ENCODE measurements at regions not wholly inside any gene's neighbourhood (a gene's known extent, or its start where the extent isn't known, plus 50 kb on each side); places are given as distances from the start of the nearest gene placed in this dataset.

GRCh38 chr13:22399801-22400420 is 729.0 kb downstream of the FGF9 start:
- H3K27me3 ChIP-seq (ENCODE audit: control insufficient read depth in 2 of 2, insufficient read depth in 2 of 2, low read length in 2 of 2), result no peaks in the 10 kb centered on the region
- no peak overlapping the region for H3K9ac ChIP-seq (ENCODE audit: low read depth in 1 of 2, low read length in 2 of 2)
- no peaks in the 10 kb centered on the region for H3K9me3 ChIP-seq (ENCODE audit: control insufficient read depth in 2 of 2, low read length in 2 of 2)
- H3K4me3 ChIP-seq (ENCODE audit: low read length in 2 of 2), result no peak overlapping the region
- no peaks in the 10 kb centered on the region for H3K36me3 ChIP-seq (ENCODE audit: control insufficient read depth in 2 of 2, insufficient read depth in 2 of 2, low read length in 2 of 2)
- H3K27ac ChIP-seq (ENCODE audit: low read depth in 2 of 2, low read length in 2 of 2), result no peak overlapping the region
- no peaks in the 10 kb centered on the region for H3K4me1 ChIP-seq (ENCODE audit: control insufficient read depth in 2 of 2, insufficient read depth in 2 of 2, low read length in 2 of 2)

DNA sequence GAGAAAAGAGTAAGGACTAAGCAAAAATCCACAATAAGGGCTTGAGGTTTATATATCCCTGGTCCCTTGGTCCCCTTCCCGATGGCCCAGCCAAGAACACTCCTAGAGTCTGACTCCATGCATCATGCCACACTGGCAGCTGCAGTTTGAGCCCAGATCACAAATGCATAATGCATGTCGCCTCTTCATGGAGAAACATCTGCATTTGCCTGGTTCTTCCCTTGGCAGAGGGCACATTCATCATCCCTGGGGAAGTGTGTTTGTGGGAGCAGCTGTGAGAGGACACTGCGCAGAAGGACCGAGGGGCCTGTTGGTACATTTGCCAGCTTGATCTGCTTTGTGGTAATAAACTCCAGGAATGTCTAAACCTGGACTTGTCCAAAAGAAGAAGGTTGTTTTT is 731.8 kb downstream of the FGF9 start:
- Histone ChIP-seq H3K36me3 (ENCODE audit: control insufficient read depth in 2 of 2, insufficient read depth in 2 of 2, low read length in 2 of 2) (no peaks in the 10 kb centered on the region), H3K4me3 (ENCODE audit: low read length in 2 of 2) (no peak overlapping the region), H3K9ac (ENCODE audit: low read depth in 1 of 2, low read length in 2 of 2) (no peak overlapping the region), H3K27me3 (ENCODE audit: control insufficient read depth in 2 of 2, insufficient read depth in 2 of 2, low read length in 2 of 2) (no peaks in the 10 kb centered on the region), H3K4me1 (ENCODE audit: control insufficient read depth in 2 of 2, insufficient read depth in 2 of 2, low read length in 2 of 2) (no peaks in the 10 kb centered on the region), H3K9me3 (ENCODE audit: control insufficient read depth in 2 of 2, low read length in 2 of 2) (no peaks in the 10 kb centered on the region), H3K27ac (ENCODE audit: low read depth in 2 of 2, low read length in 2 of 2) (no peak overlapping the region)

DNA sequence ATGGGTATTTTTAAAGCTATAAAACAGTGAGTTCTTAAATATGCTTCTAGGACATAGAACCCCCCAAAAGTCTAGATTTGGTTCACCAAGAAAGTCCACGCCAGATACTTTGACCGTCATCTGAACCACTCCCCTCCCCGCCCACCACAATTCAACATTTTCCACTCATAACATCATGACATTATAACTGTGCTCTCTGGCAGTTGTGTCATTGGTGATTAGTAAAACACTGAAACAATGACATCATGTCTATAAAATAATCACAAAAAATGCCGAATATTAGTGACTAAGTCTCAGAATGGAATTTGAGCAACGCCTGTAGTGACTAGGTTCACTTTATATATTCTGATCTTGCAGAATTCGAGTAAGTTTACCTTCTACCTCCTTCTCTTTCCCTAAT is 732.3 kb downstream of the FGF9 start:
- Histone ChIP-seq H3K9me3 (ENCODE audit: control insufficient read depth in 2 of 2, low read length in 2 of 2) (no peaks in the 10 kb centered on the region), H3K4me3 (ENCODE audit: low read length in 2 of 2) (no peak overlapping the region), H3K4me1 (ENCODE audit: control insufficient read depth in 2 of 2, insufficient read depth in 2 of 2, low read length in 2 of 2) (no peaks in the 10 kb centered on the region), H3K27me3 (ENCODE audit: control insufficient read depth in 2 of 2, insufficient read depth in 2 of 2, low read length in 2 of 2) (no peaks in the 10 kb centered on the region), H3K27ac (ENCODE audit: low read depth in 2 of 2, low read length in 2 of 2) (no peak overlapping the region), H3K36me3 (ENCODE audit: control insufficient read depth in 2 of 2, insufficient read depth in 2 of 2, low read length in 2 of 2) (no peaks in the 10 kb centered on the region), H3K9ac (ENCODE audit: low read depth in 1 of 2, low read length in 2 of 2) (no peak overlapping the region)

DNA sequence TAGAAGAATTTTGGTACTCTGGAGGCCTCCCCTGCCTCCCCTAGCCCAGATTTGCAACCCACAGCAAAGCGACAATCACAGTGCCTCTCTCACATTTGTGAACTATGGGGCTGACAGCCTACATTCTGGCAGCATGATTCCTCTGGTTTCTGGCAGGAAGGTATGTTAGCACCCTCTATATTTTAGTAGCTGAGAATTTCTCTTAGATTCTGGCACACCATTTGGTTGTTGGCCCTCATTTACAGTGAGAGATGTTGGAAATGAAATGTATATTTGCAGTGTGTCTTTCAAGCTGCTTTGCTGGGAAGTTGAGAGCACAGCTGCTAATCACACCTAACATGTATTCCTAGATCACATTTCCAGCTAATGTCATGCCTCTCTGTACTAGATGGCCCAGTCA is 735.0 kb downstream of the FGF9 start:
- Histone ChIP-seq H3K9ac (ENCODE audit: low read depth in 1 of 2, low read length in 2 of 2) (no peak overlapping the region), H3K27me3 (ENCODE audit: control insufficient read depth in 2 of 2, insufficient read depth in 2 of 2, low read length in 2 of 2) (no peaks in the 10 kb centered on the region), H3K36me3 (ENCODE audit: control insufficient read depth in 2 of 2, insufficient read depth in 2 of 2, low read length in 2 of 2) (no peaks in the 10 kb centered on the region), H3K27ac (ENCODE audit: low read depth in 2 of 2, low read length in 2 of 2) (no peak overlapping the region), H3K9me3 (ENCODE audit: control insufficient read depth in 2 of 2, low read length in 2 of 2) (no peaks in the 10 kb centered on the region), H3K4me3 (ENCODE audit: low read length in 2 of 2) (no peak overlapping the region), H3K4me1 (ENCODE audit: control insufficient read depth in 2 of 2, insufficient read depth in 2 of 2, low read length in 2 of 2) (no peaks in the 10 kb centered on the region)

- H3K27me3 ChIP-seq (ENCODE audit: control insufficient read depth in 2 of 2, insufficient read depth in 2 of 2, low read length in 2 of 2), result no peaks in the 10 kb centered on the region
- no peak overlapping the region for H3K27ac ChIP-seq (ENCODE audit: low read depth in 2 of 2, low read length in 2 of 2)
- H3K4me3 ChIP-seq (ENCODE audit: low read length in 2 of 2), result no peak overlapping the region
- H3K4me1 ChIP-seq (ENCODE audit: control insufficient read depth in 2 of 2, insufficient read depth in 2 of 2, low read length in 2 of 2), result no peaks in the 10 kb centered on the region
- peaks cover 0 to 3% of the 10 kb centered on the region in 2 donors for H3K9me3 ChIP-seq (ENCODE audit: control insufficient read depth in 2 of 2, low read length in 2 of 2)
- no peak overlapping the region for H3K9ac ChIP-seq (ENCODE audit: low read depth in 1 of 2, low read length in 2 of 2)
- H3K36me3 ChIP-seq (ENCODE audit: control insufficient read depth in 2 of 2, insufficient read depth in 2 of 2, low read length in 2 of 2), result no peaks in the 10 kb centered on the region
These were observed 741.6 kb downstream of the FGF9 start for GRCh38 chr13:22412452-22412851.

- no peaks in the 10 kb centered on the region for H3K27me3 ChIP-seq (ENCODE audit: control insufficient read depth in 2 of 2, insufficient read depth in 2 of 2, low read length in 2 of 2)
- no peak overlapping the region for H3K9ac ChIP-seq (ENCODE audit: low read depth in 1 of 2, low read length in 2 of 2)
- no peak overlapping the region for H3K27ac ChIP-seq (ENCODE audit: low read depth in 2 of 2, low read length in 2 of 2)
- H3K36me3 ChIP-seq (ENCODE audit: control insufficient read depth in 2 of 2, insufficient read depth in 2 of 2, low read length in 2 of 2), result no peaks in the 10 kb centered on the region
- no peaks in the 10 kb centered on the region for H3K9me3 ChIP-seq (ENCODE audit: control insufficient read depth in 2 of 2, low read length in 2 of 2)
- no peaks in the 10 kb centered on the region for H3K4me1 ChIP-seq (ENCODE audit: control insufficient read depth in 2 of 2, insufficient read depth in 2 of 2, low read length in 2 of 2)
- no peak overlapping the region for H3K4me3 ChIP-seq (ENCODE audit: low read length in 2 of 2)
These were observed 751.1 kb downstream of the FGF9 start for GRCh38 chr13:22422023-22422422.

- no peaks in the 10 kb centered on the region for H3K27me3 ChIP-seq (ENCODE audit: control insufficient read depth in 2 of 2, insufficient read depth in 2 of 2, low read length in 2 of 2)
These were observed 751.8 kb downstream of the FGF9 start for GRCh38 chr13:22422712-22423111.

DNA sequence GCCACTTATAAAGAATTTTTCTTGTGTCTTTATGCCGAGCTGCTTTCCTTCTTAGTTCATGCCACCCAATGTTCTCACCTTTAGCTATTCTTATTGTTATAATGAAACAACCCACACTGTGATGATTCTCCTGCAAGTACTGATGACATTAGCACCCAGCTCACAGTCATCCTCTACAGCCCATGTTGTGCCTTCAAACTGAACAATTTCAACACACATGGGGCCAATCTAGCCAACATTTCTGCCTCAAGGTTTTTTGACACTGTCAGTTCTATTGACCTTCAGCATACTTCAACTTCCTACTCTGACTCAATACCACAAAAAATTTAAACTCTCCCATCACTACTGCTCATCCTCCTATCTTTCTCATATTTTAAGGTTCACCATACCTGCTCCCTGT is 752.4 kb downstream of the FGF9 start:
- no peaks in the 10 kb centered on the region for H3K9me3 ChIP-seq (ENCODE audit: control insufficient read depth in 2 of 2, low read length in 2 of 2)
- no peaks in the 10 kb centered on the region for H3K36me3 ChIP-seq (ENCODE audit: control insufficient read depth in 2 of 2, insufficient read depth in 2 of 2, low read length in 2 of 2)
- no peaks in the 10 kb centered on the region for H3K4me1 ChIP-seq (ENCODE audit: control insufficient read depth in 2 of 2, insufficient read depth in 2 of 2, low read length in 2 of 2)
- no peak overlapping the region for H3K9ac ChIP-seq (ENCODE audit: low read depth in 1 of 2, low read length in 2 of 2)
- no peak overlapping the region for H3K27ac ChIP-seq (ENCODE audit: low read depth in 2 of 2, low read length in 2 of 2)
- H3K27me3 ChIP-seq (ENCODE audit: control insufficient read depth in 2 of 2, insufficient read depth in 2 of 2, low read length in 2 of 2), result no peaks in the 10 kb centered on the region
- H3K4me3 ChIP-seq (ENCODE audit: low read length in 2 of 2), result no peak overlapping the region

More at GRCh38 chr13:22422712-22423111, 751.8 kb downstream of the FGF9 start:
- no peak overlapping the region for H3K4me3 ChIP-seq (ENCODE audit: low read length in 2 of 2)
- H3K9me3 ChIP-seq (ENCODE audit: control insufficient read depth in 2 of 2, low read length in 2 of 2), result no peaks in the 10 kb centered on the region
- H3K36me3 ChIP-seq (ENCODE audit: control insufficient read depth in 2 of 2, insufficient read depth in 2 of 2, low read length in 2 of 2), result no peaks in the 10 kb centered on the region
- H3K4me1 ChIP-seq (ENCODE audit: control insufficient read depth in 2 of 2, insufficient read depth in 2 of 2, low read length in 2 of 2), result no peaks in the 10 kb centered on the region
- H3K27ac ChIP-seq (ENCODE audit: low read depth in 2 of 2, low read length in 2 of 2), result no peak overlapping the region
- H3K9ac ChIP-seq (ENCODE audit: low read depth in 1 of 2, low read length in 2 of 2), result no peak overlapping the region

- Histone ChIP-seq H3K27me3 (ENCODE audit: control insufficient read depth in 2 of 2, insufficient read depth in 2 of 2, low read length in 2 of 2) (no peaks in the 10 kb centered on the region), H3K9ac (ENCODE audit: low read depth in 1 of 2, low read length in 2 of 2) (no peak overlapping the region), H3K36me3 (ENCODE audit: control insufficient read depth in 2 of 2, insufficient read depth in 2 of 2, low read length in 2 of 2) (no peaks in the 10 kb centered on the region), H3K9me3 (ENCODE audit: control insufficient read depth in 2 of 2, low read length in 2 of 2) (no peaks in the 10 kb centered on the region), H3K27ac (ENCODE audit: low read depth in 2 of 2, low read length in 2 of 2) (no peak overlapping the region), H3K4me1 (ENCODE audit: control insufficient read depth in 2 of 2, insufficient read depth in 2 of 2, low read length in 2 of 2) (no peaks in the 10 kb centered on the region), H3K4me3 (ENCODE audit: low read length in 2 of 2) (no peak overlapping the region)
These were observed 754.2 kb downstream of the FGF9 start for GRCh38 chr13:22425087-22425486.

- Histone ChIP-seq H3K4me3 (ENCODE audit: low read length in 2 of 2) (no peak overlapping the region), H3K9ac (ENCODE audit: low read depth in 1 of 2, low read length in 2 of 2) (no peak overlapping the region), H3K9me3 (ENCODE audit: control insufficient read depth in 2 of 2, low read length in 2 of 2) (no peaks in the 10 kb centered on the region), H3K27me3 (ENCODE audit: control insufficient read depth in 2 of 2, insufficient read depth in 2 of 2, low read length in 2 of 2) (no peaks in the 10 kb centered on the region), H3K4me1 (ENCODE audit: control insufficient read depth in 2 of 2, insufficient read depth in 2 of 2, low read length in 2 of 2) (no peaks in the 10 kb centered on the region), H3K27ac (ENCODE audit: low read depth in 2 of 2, low read length in 2 of 2) (no peak overlapping the region), H3K36me3 (ENCODE audit: control insufficient read depth in 2 of 2, insufficient read depth in 2 of 2, low read length in 2 of 2) (no peaks in the 10 kb centered on the region)
These were observed 753.7 kb upstream of the SGCG start for GRCh38 chr13:22427066-22427465.

GRCh38 chr13:22427783-22428182 is 753.0 kb upstream of the SGCG start:
- H3K4me3 ChIP-seq (ENCODE audit: low read length in 2 of 2), result no peak overlapping the region
- no peaks in the 10 kb centered on the region for H3K4me1 ChIP-seq (ENCODE audit: control insufficient read depth in 2 of 2, insufficient read depth in 2 of 2, low read length in 2 of 2)
- no peak overlapping the region for H3K9ac ChIP-seq (ENCODE audit: low read depth in 1 of 2, low read length in 2 of 2)
- H3K9me3 ChIP-seq (ENCODE audit: control insufficient read depth in 2 of 2, low read length in 2 of 2), result no peaks in the 10 kb centered on the region
- no peaks in the 10 kb centered on the region for H3K27me3 ChIP-seq (ENCODE audit: control insufficient read depth in 2 of 2, insufficient read depth in 2 of 2, low read length in 2 of 2)
- H3K36me3 ChIP-seq (ENCODE audit: control insufficient read depth in 2 of 2, insufficient read depth in 2 of 2, low read length in 2 of 2), result no peaks in the 10 kb centered on the region
- no peak overlapping the region for H3K27ac ChIP-seq (ENCODE audit: low read depth in 2 of 2, low read length in 2 of 2)

All from mucosa of rectum (tissue), 2 donors.